GM18873 (cell line): ENCODE measurements at regions not wholly inside any gene's neighbourhood (a gene's known extent, or its start where the extent isn't known, plus 50 kb on each side); places are given as distances from the start of the nearest gene placed in this dataset.
"Not testable (repeated sequence)": the region's sequence is repeated elsewhere in the genome, so short reads cannot be mapped to it uniquely, and the experiment has no call there.

ENCODE experiments used
- ATAC-seq: cut with Tn5 transposase; IDR thresholded peaks from one replicate; pipeline ENCODE4 v1.9.1; 2021; ENCODE audit warnings: mild to moderate bottlenecking, moderate library complexity, moderate number of reproducible peaks; ENCODE audit not compliant: unreplicated experiment, low FRiP score

- not testable (repeated sequence) for ATAC-seq
Measured at GRCh38 chr2:134040626-134041172, 213.2 kb upstream of the MGAT5 start.

GRCh38 chr2:134041877-134042276 lies 212.0 kb upstream of the MGAT5 start:
- ATAC-seq, result no peak

- ATAC-seq, result not testable (repeated sequence)
Measured at GRCh38 chr2:134043028-134043427, 210.8 kb upstream of the MGAT5 start.

- no peak for ATAC-seq
Measured at GRCh38 chr2:134052173-134052572, 201.7 kb upstream of the MGAT5 start.

- ATAC-seq, result no peak
Measured at GRCh38 chr2:134056173-134056572, 197.7 kb upstream of the MGAT5 start.

GRCh38 chr2:134061066-134061465 lies 192.8 kb upstream of the MGAT5 start:
- not testable (repeated sequence) for ATAC-seq

GRCh38 chr2:134062235-134062634 lies 191.6 kb upstream of the MGAT5 start:
- ATAC-seq, result not testable (repeated sequence)

GRCh38 chr2:134063916-134064315 lies 190.0 kb upstream of the MGAT5 start:
- ATAC-seq, result not testable (repeated sequence)

GRCh38 chr2:134070281-134070741 lies 183.6 kb upstream of the MGAT5 start:
- no peak for ATAC-seq

- no peak for ATAC-seq
Measured at GRCh38 chr2:134072341-134072740, 181.5 kb upstream of the MGAT5 start.

- no peak for ATAC-seq
Measured at GRCh38 chr2:134073023-134073422, 180.8 kb upstream of the MGAT5 start.

- ATAC-seq, result no peak
Measured at GRCh38 chr2:134074619-134075018, 179.3 kb upstream of the MGAT5 start.

GRCh38 chr2:134075204-134075603 lies 178.7 kb upstream of the MGAT5 start:
- no peak for ATAC-seq

GRCh38 chr2:134078354-134078753 lies 175.5 kb upstream of the MGAT5 start:
- ATAC-seq, result no peak

GRCh38 chr2:134079373-134079772 lies 174.5 kb upstream of the MGAT5 start:
- peak; percentile 98 for ATAC-seq

GRCh38 chr2:134080386-134081089 lies 173.3 kb upstream of the MGAT5 start:
- no peak for ATAC-seq

GRCh38 chr2:134081238-134081938 lies 172.5 kb upstream of the MGAT5 start:
- no peak for ATAC-seq

- ATAC-seq, result no peak
Measured at GRCh38 chr2:134083548-134083947, 170.3 kb upstream of the MGAT5 start.

- ATAC-seq, result no peak
Measured at GRCh38 chr2:134086594-134087219, 167.2 kb upstream of the MGAT5 start.

- ATAC-seq, result peak; percentile 89
Measured at GRCh38 chr2:134087371-134087921, 166.4 kb upstream of the MGAT5 start.

- no peak for ATAC-seq
Measured at GRCh38 chr2:134089454-134089853, 164.4 kb upstream of the MGAT5 start.
